DND-41 (cell line): ENCODE measurements at regions not wholly inside any gene's neighbourhood (a gene's known extent, or its start where the extent isn't known, plus 50 kb on each side); places are given as distances from the start of the nearest gene placed in this dataset.
"Not testable (repeated sequence)": the region's sequence is repeated elsewhere in the genome, so short reads cannot be mapped to it uniquely, and the experiment has no call there.

ENCODE experiments used
- ATAC-seq: fragments of 200-7000 bp; cut with Tn5 transposase; 3 replicates; pipeline ENCODE4 v1.9.1; 2021; ENCODE audit warnings: low read depth; ENCODE audit not compliant: insufficient read depth
- DNase-seq: peaks from one replicate; pipeline ENCODE4 v3.0.0-alpha.2; 2020
- H2AFZ ChIP-seq: 2 replicates; pipeline ENCODE4 v1.6.0; 2012; ENCODE audit warnings: low read depth, low read length
- H3K27ac ChIP-seq: 2 replicates; pipeline ENCODE4 v1.5.1; 2012; ENCODE audit warnings: low read length, inconsistent platforms
- H3K27me3 ChIP-seq: fragments of 200-600 bp; sonication (generic); 2 replicates; pipeline ENCODE4 v1.6.0; 2012; ENCODE audit warnings: low read length, mild to moderate bottlenecking, inconsistent platforms; ENCODE audit not compliant: insufficient read depth, poor library complexity
- H3K36me3 ChIP-seq: 2 replicates; pipeline ENCODE4 v1.5.1; 2012; ENCODE audit warnings: low read length, inconsistent platforms; ENCODE audit not compliant: insufficient read depth
- H3K4me1 ChIP-seq: 2 replicates; pipeline ENCODE4 v1.5.1; 2012; ENCODE audit warnings: mild to moderate bottlenecking, low read length; ENCODE audit not compliant: insufficient read depth
- H3K4me2 ChIP-seq: 2 replicates; pipeline ENCODE4 v1.6.0; 2012; ENCODE audit warnings: mild to moderate bottlenecking, moderate library complexity, low read length, inconsistent platforms; ENCODE audit not compliant: insufficient read depth
- H3K4me3 ChIP-seq, 2 experiments: fragments of 200-600 bp in 1 of 2; shearing (Covaris generic) in 1 of 2; 2 replicates each; pipeline ENCODE4 v1.5.1; 2012 to 2016; ENCODE audit warnings: inconsistent platforms in 2 of 2, low read length in 2 of 2, mild to moderate bottlenecking in 2 of 2, low read depth in 1 of 2, moderate library complexity in 1 of 2
- H3K79me2 ChIP-seq: 2 replicates; pipeline ENCODE4 v1.6.0; 2012; ENCODE audit warnings: low read length, inconsistent platforms; ENCODE audit not compliant: insufficient read depth
- H3K9ac ChIP-seq: 2 replicates; pipeline ENCODE4 v1.6.0; 2012; ENCODE audit warnings: low read depth, mild to moderate bottlenecking, inconsistent platforms, low read length, moderate library complexity
- H3K9me3 ChIP-seq: 2 replicates; pipeline ENCODE4 v1.5.1; 2012; ENCODE audit warnings: low read length, moderate library complexity, mild to moderate bottlenecking, inconsistent platforms; ENCODE audit not compliant: insufficient read depth, severe bottlenecking
- H4K20me1 ChIP-seq: 2 replicates; pipeline ENCODE4 v1.6.0; 2012; ENCODE audit warnings: low read length; ENCODE audit not compliant: insufficient read depth
- CTCF ChIP-seq: IDR thresholded peaks from 2 replicates; pipeline ENCODE4 v1.5.1; 2012; ENCODE audit warnings: borderline replicate concordance, low read length, moderate library complexity, mild to moderate bottlenecking; ENCODE audit not compliant: poor library complexity, severe bottlenecking; ENCODE audit errors: extremely low read depth
- EZH2 ChIP-seq: IDR thresholded peaks from 3 replicates; pipeline ENCODE4 v1.6.1; 2012; ENCODE audit warnings: borderline replicate concordance, low read depth, mild to moderate bottlenecking, moderate library complexity, low read length, inconsistent platforms; ENCODE audit not compliant: severe bottlenecking

GRCh38 chr4:16411501-16412085, 185.3 kb upstream of the TAPT1 start:
- H3K4me3 ChIP-seq: no peak overlapping the region
- no peaks in the 10 kb centered on the region for H3K79me2 ChIP-seq
- H2AFZ ChIP-seq: no peak overlapping the region
- ATAC-seq (no peak), DNase-seq (no peak)
- H3K4me1 ChIP-seq: no peaks in the 10 kb centered on the region
- H3K36me3 ChIP-seq: no peaks in the 10 kb centered on the region
- no peaks in the 10 kb centered on the region for H4K20me1 ChIP-seq
- no peak overlapping the region for H3K4me2 ChIP-seq
- H3K27ac ChIP-seq: no peak overlapping the region
- no peak for TF ChIP-seq CTCF
- TF ChIP-seq EZH2: no peak
- H3K9me3 ChIP-seq: no peaks in the 10 kb centered on the region
- H3K9ac ChIP-seq: no peak overlapping the region
- no peaks in the 10 kb centered on the region for H3K27me3 ChIP-seq

- not testable (repeated sequence) for DNase-seq, H3K9ac ChIP-seq, H3K27ac ChIP-seq, H3K9me3 ChIP-seq, H3K4me1 ChIP-seq, H3K36me3 ChIP-seq, H2AFZ ChIP-seq, H3K27me3 ChIP-seq, H4K20me1 ChIP-seq, H3K4me3 ChIP-seq, H3K4me2 ChIP-seq, ATAC-seq, H3K79me2 ChIP-seq
These were observed 166.9 kb upstream of the TAPT1 start for GRCh38 chr4:16393216-16393615.

GRCh38 chr4:16391196-16391595, 164.9 kb upstream of the TAPT1 start:
- no peaks in the 10 kb centered on the region for H3K27me3 ChIP-seq
- H3K9me3 ChIP-seq: peaks cover 3% of the 10 kb centered on the region
- no peak overlapping the region for H3K4me3 ChIP-seq
- H3K79me2 ChIP-seq: no peaks in the 10 kb centered on the region
- H3K27ac ChIP-seq: no peak overlapping the region
- H4K20me1 ChIP-seq: no peaks in the 10 kb centered on the region
- H3K36me3 ChIP-seq: no peaks in the 10 kb centered on the region
- no peak for ATAC-seq
- no peak for TF ChIP-seq CTCF
- H3K4me2 ChIP-seq: no peak overlapping the region
- DNase-seq: no peak
- H2AFZ ChIP-seq: no peak overlapping the region
- H3K9ac ChIP-seq: no peak overlapping the region
- no peaks in the 10 kb centered on the region for H3K4me1 ChIP-seq

GRCh38 chr4:16387448-16387847, 161.2 kb upstream of the TAPT1 start:
- no peaks in the 10 kb centered on the region for H3K36me3 ChIP-seq
- no peak overlapping the region for H3K27ac ChIP-seq
- no peak overlapping the region for H3K9ac ChIP-seq
- H3K9me3 ChIP-seq: no peaks in the 10 kb centered on the region
- H3K4me2 ChIP-seq: no peak overlapping the region
- DNase-seq (no peak), ATAC-seq (no peak)
- H2AFZ ChIP-seq: no peak overlapping the region
- TF ChIP-seq CTCF (no peak), EZH2 (no peak)
- H3K79me2 ChIP-seq: no peaks in the 10 kb centered on the region
- no peaks in the 10 kb centered on the region for H4K20me1 ChIP-seq
- no peak overlapping the region for H3K4me3 ChIP-seq
- no peaks in the 10 kb centered on the region for H3K4me1 ChIP-seq
- no peaks in the 10 kb centered on the region for H3K27me3 ChIP-seq
